Activated CD4-positive, alpha-beta T cell treated with anti-CD3 and anti-CD28 coated beads, Interleukin-2, amount 50 U/mL, for 24 hours (primary cell): ENCODE measurements at regions not wholly inside any gene's neighbourhood (a gene's known extent, or its start where the extent isn't known, plus 50 kb on each side); places are given as distances from the start of the nearest gene placed in this dataset.

Source experiments
- DNase-seq, 2 donors: peaks; one replicate each; pipeline ENCODE4 v3.0.0-alpha.2; 2020; ENCODE audit warnings: low read depth in 1 of 2, low spot score in 1 of 2

- no peak for DNase-seq
Measured at GRCh38 chr20:63116412-63117106, 99.4 kb downstream of the YTHDF1 start.

GRCh38 chr20:63115651-63116411, 100.1 kb downstream of the YTHDF1 start:
- DNase-seq, result no peak

GRCh38 chr20:63114693-63115311, 101.1 kb downstream of the YTHDF1 start:
- DNase-seq, result no peak

- DNase-seq, result no peak
Measured at GRCh38 chr20:63114006-63114692, 101.8 kb downstream of the YTHDF1 start.

- no peak for DNase-seq
Measured at GRCh38 chr20:63112491-63113219, 103.3 kb downstream of the YTHDF1 start.

GRCh38 chr20:63108247-63108646, 101.5 kb upstream of the BHLHE23 start:
- no peak for DNase-seq

GRCh38 chr20:63107449-63108200, 100.9 kb upstream of the BHLHE23 start:
- DNase-seq, result no peak

GRCh38 chr20:63106765-63107448, 100.1 kb upstream of the BHLHE23 start:
- no peak for DNase-seq

GRCh38 chr20:63106108-63106764, 99.5 kb upstream of the BHLHE23 start:
- DNase-seq, result no peak

GRCh38 chr20:63105211-63106107, 98.7 kb upstream of the BHLHE23 start:
- no peak for DNase-seq

- DNase-seq, result no peak
Measured at GRCh38 chr20:63104312-63105181, 97.8 kb upstream of the BHLHE23 start.

GRCh38 chr20:63103402-63104311, 96.9 kb upstream of the BHLHE23 start:
- no peak for DNase-seq

GRCh38 chr20:63102721-63103375, 96.1 kb upstream of the BHLHE23 start:
- DNase-seq, result peak; percentile 47 to 51

- DNase-seq, result peak; percentile 52 to 57
Measured at GRCh38 chr20:63101781-63102720, 95.3 kb upstream of the BHLHE23 start.
